ENCODE measurements at regions not wholly inside any gene's neighbourhood (a gene's known extent, or its start where the extent isn't known, plus 50 kb on each side); places are given as distances from the start of the nearest gene placed in this dataset.

- Histone ChIP-seq H3K9me3 (ENCODE audit: control insufficient read depth in 1 of 2, insufficient read depth in 1 of 2, low read depth in 1 of 2, low read length in 2 of 2) (no peaks in the 10 kb centered on the region), H3K4me2 (ENCODE audit: low read length) (no peak overlapping the region), H3K27me3 (ENCODE audit: insufficient read depth, low read length) (peaks cover 47% of the 10 kb centered on the region), H3K4me1 (ENCODE audit: control insufficient read depth in 1 of 2, insufficient read depth in 2 of 2, low read length in 2 of 2) (no peaks in the 10 kb centered on the region), H3K36me3 (ENCODE audit: control insufficient read depth in 1 of 2, insufficient read depth in 2 of 2, low read length in 2 of 2) (no peaks in the 10 kb centered on the region; a peak in 1 of 4 replicates), H2AFZ (ENCODE audit: low read depth, low read length, poor library complexity, severe bottlenecking) (no peak overlapping the region), H4K20me1 (ENCODE audit: insufficient read depth) (no peaks in the 10 kb centered on the region; the same call in 1 of the 2 replicates), H3K9ac (ENCODE audit: low read length) (no peak overlapping the region), H3K27ac (ENCODE audit: low read depth, low read length) (no peak overlapping the region), H3K9me2 (ENCODE audit: insufficient read depth) (no peaks in the 10 kb centered on the region), H3K4me3 (replicated peaks in 1 of 2; ENCODE audit: low read depth in 1 of 2, low read length in 2 of 2) (no peak overlapping the region), H3K79me2 (ENCODE audit: insufficient read depth, low read length) (no peaks in the 10 kb centered on the region)
- CTCF ChIA-PET, result no interaction called here
- RAD21 ChIA-PET (ENCODE audit: low non-redundant PET in 1 of 2, low total read pairs in 2 of 2, uncharacterized antibody in 2 of 2, unreplicated experiment in 2 of 2), result no interaction called here
- DNase-seq (ENCODE audit: low read depth, low spot score) (no peak), ATAC-seq (no peak)
- intact Hi-C loops (cut with micrococcal nuclease), result no loop called here
- POLR2A ChIA-PET, result no interaction called here
- TF ChIP-seq EZH2 (IDR thresholded peaks at IDR 0.05) (no peak), ELF1 (IDR thresholded peaks at IDR 0.05; ENCODE audit: borderline replicate concordance, low read depth) (no peak), ZFX (IDR thresholded peaks at IDR 0.05) (no peak), POLR2A (IDR thresholded peaks at IDR 0.05; ENCODE audit: borderline replicate concordance, extremely low read depth, insufficient read depth, insufficient read length) (no peak), TCF7L2 (IDR thresholded peaks at IDR 0.05; ENCODE audit: borderline replicate concordance, extremely low read depth, insufficient read depth, insufficient read length) (no peak), EZH2phosphoT487 (IDR thresholded peaks at IDR 0.05; ENCODE audit: borderline replicate concordance) (no peak), ATF3 (IDR thresholded peaks at IDR 0.05) (no peak), REST (IDR thresholded peaks at IDR 0.05; ENCODE audit: low read depth) (no peak), POLR2AphosphoS5 (IDR thresholded peaks at IDR 0.05; ENCODE audit: low read depth, low read length) (no peak), EGR1 (IDR thresholded peaks at IDR 0.05; ENCODE audit: low read depth) (no peak), SIN3A (IDR thresholded peaks at IDR 0.05; ENCODE audit: low read depth) (no peak), RAD21 (IDR thresholded peaks at IDR 0.05; ENCODE audit: low read depth) (no peak), CBX3 (IDR thresholded peaks at IDR 0.05; ENCODE audit: low read depth) (no peak), SRF (IDR thresholded peaks at IDR 0.05; ENCODE audit: low read depth) (no peak), FOSL1 (IDR thresholded peaks at IDR 0.05; ENCODE audit: low read depth) (no peak)
- BruUV-seq (replicated peaks), result no TSS peak
These were observed 90.5 kb upstream of the POU2AF2 start for GRCh38 chr11:111155021-111155420.
